A673 (cell line): ENCODE measurements at regions not wholly inside any gene's neighbourhood (a gene's known extent, or its start where the extent isn't known, plus 50 kb on each side); places are given as distances from the start of the nearest gene placed in this dataset.

ENCODE experiments used
- BruUV-seq: library from RNA; stranded (reverse); fragments of 400-500 nt; replicated peaks from 2 replicates; lab custom pipeline; 2021; lab: Mats Ljungman, UMichigan
- CTCF ChIA-PET: fragments of 300-600 bp; sonication (Branson Sonifier 250); formaldehyde crosslinking; loops from one replicate; lab custom pipeline; 2022; ENCODE audit warnings: antibody characterized with exemption; lab: Charles Lee
- POLR2A ChIA-PET: fragments of 300-600 bp; sonication (Branson Sonifier 250); formaldehyde crosslinking; loops from one replicate; lab custom pipeline; 2022; ENCODE audit warnings: antibody characterized with exemption; ENCODE audit not compliant: low non-redundant PET; lab: Charles Lee
- DNase-seq: peaks from one replicate; pipeline ENCODE4 v3.0.0-alpha.2; 2015; ENCODE audit warnings: low spot score
- H3K27ac ChIP-seq: fragments of 200-600 bp; sonication (generic); 2 replicates; pipeline ENCODE4 v1.5.1; 2016; ENCODE audit warnings: mixed run types, low read depth, mild to moderate bottlenecking, mixed read lengths, antibody characterized with exemption, low read length; ENCODE audit not compliant: poor library complexity, severe bottlenecking
- H3K27me3 ChIP-seq: fragments of 200-600 bp; sonication (generic); replicated peaks from 2 replicates; pipeline ENCODE4 v1.6.1; 2017; ENCODE audit warnings: mixed run types, low read depth, mild to moderate bottlenecking, mixed read lengths, antibody characterized with exemption, low read length; ENCODE audit not compliant: insufficient read depth, poor library complexity
- H3K36me3 ChIP-seq: fragments of 200-600 bp; sonication (generic); 2 replicates; pipeline ENCODE4 v1.6.1; 2016; ENCODE audit warnings: mixed run types, mild to moderate bottlenecking, mixed read lengths, antibody characterized with exemption, low read length; ENCODE audit not compliant: insufficient read depth, poor library complexity, severe bottlenecking
- H3K4me1 ChIP-seq: fragments of 200-600 bp; sonication (generic); 2 replicates; pipeline ENCODE4 v1.6.1; 2017; ENCODE audit warnings: mixed run types, mild to moderate bottlenecking, mixed read lengths, antibody characterized with exemption, low read length; ENCODE audit not compliant: insufficient read depth, poor library complexity, severe bottlenecking
- H3K4me3 ChIP-seq: fragments of 200-600 bp; sonication (generic); 2 replicates; pipeline ENCODE4 v1.5.1; 2016; ENCODE audit warnings: low read depth, mixed run types, mild to moderate bottlenecking, mixed read lengths, low read length; ENCODE audit not compliant: poor library complexity, severe bottlenecking
- H3K9me3 ChIP-seq: fragments of 200-600 bp; sonication (generic); 2 replicates; pipeline ENCODE4 v1.6.1; 2016; ENCODE audit warnings: mixed run types, low read depth, mild to moderate bottlenecking, mixed read lengths, antibody characterized with exemption, low read length; ENCODE audit not compliant: poor library complexity, severe bottlenecking
- CTCF ChIP-seq: fragments of 300-800, 200-600 bp; sonication (generic); conservative IDR thresholded peaks from 2 replicates; pipeline ENCODE4 v1.5.1; 2017; ENCODE audit warnings: low read depth, mild to moderate bottlenecking, antibody characterized with exemption, low read length, moderate library complexity, mixed read lengths
- EZH2 ChIP-seq: fragments of 200-600 bp; sonication (generic); IDR thresholded peaks from 2 replicates; pipeline ENCODE4 v1.6.1; 2017; ENCODE audit warnings: borderline replicate concordance, low read depth, mild to moderate bottlenecking, mixed read lengths, antibody characterized with exemption, low read length; ENCODE audit not compliant: poor library complexity, severe bottlenecking
- intact Hi-C: fragments of 100-400 bp; cut with micrococcal nuclease; formaldehyde crosslinking; loops from one replicate; pipeline ENCODE4 v1.10.0; 2022; ENCODE audit not compliant: unreplicated experiment

GRCh38 chrX:39927380-39927779 lies 170.4 kb downstream of the BCOR start:
- ChIA-PET POLR2A (no interaction called here), CTCF (no interaction called here)
- no peak for TF ChIP-seq CTCF
- Histone ChIP-seq H3K4me1 (no peaks in the 10 kb centered on the region), H3K9me3 (no peaks in the 10 kb centered on the region), H3K4me3 (no peak overlapping the region), H3K27me3 (no peaks in the 10 kb centered on the region), H3K27ac (no peak overlapping the region), H3K36me3 (no peaks in the 10 kb centered on the region)
- no TSS peak for BruUV-seq
- no peak for DNase-seq
- intact Hi-C loops, result no loop called here

- no peaks in the 10 kb centered on the region for H3K9me3 ChIP-seq
- H3K27me3 ChIP-seq, result no peaks in the 10 kb centered on the region
- CTCF ChIA-PET, result no interaction called here
- POLR2A ChIA-PET, result no interaction called here
- TF ChIP-seq CTCF (no peak), EZH2 (no peak)
- H3K36me3 ChIP-seq, result no peaks in the 10 kb centered on the region
- H3K4me1 ChIP-seq, result no peaks in the 10 kb centered on the region
- H3K27ac ChIP-seq, result no peak overlapping the region
- intact Hi-C loops, result no loop called here
- no peak overlapping the region for H3K4me3 ChIP-seq
- no peak for DNase-seq
- BruUV-seq, result no TSS peak
Measured at GRCh38 chrX:39928704-39929378, 168.9 kb downstream of the BCOR start.

- H3K27ac ChIP-seq, result no peak overlapping the region
- CTCF ChIA-PET, result no interaction called here
- H3K4me3 ChIP-seq, result no peak overlapping the region
- intact Hi-C loops, result no loop called here
- H3K27me3 ChIP-seq, result no peaks in the 10 kb centered on the region
- no TSS peak for BruUV-seq
- no peak for TF ChIP-seq CTCF
- no peak for TF ChIP-seq EZH2
- no peaks in the 10 kb centered on the region for H3K9me3 ChIP-seq
- no peaks in the 10 kb centered on the region for H3K36me3 ChIP-seq
- DNase-seq, result no peak
- no peaks in the 10 kb centered on the region for H3K4me1 ChIP-seq
- POLR2A ChIA-PET, result no interaction called here
Measured at GRCh38 chrX:39929379-39930025, 168.3 kb downstream of the BCOR start.
